DND-41 (cell line): ENCODE measurements at regions not wholly inside any gene's neighbourhood (a gene's known extent, or its start where the extent isn't known, plus 50 kb on each side); places are given as distances from the start of the nearest gene placed in this dataset.

ENCODE experiments used
- EZH2 ChIP-seq: IDR thresholded peaks from 3 replicates; pipeline ENCODE4 v1.6.1; 2012; ENCODE audit warnings: borderline replicate concordance, low read depth, mild to moderate bottlenecking, moderate library complexity, low read length, inconsistent platforms; ENCODE audit not compliant: severe bottlenecking
- TF ChIP-seq, protein P1 (sequence below): IDR thresholded peaks from 2 replicates; pipeline ENCODE4 v1.5.1; 2012; ENCODE audit warnings: borderline replicate concordance, low read length, moderate library complexity, mild to moderate bottlenecking; ENCODE audit not compliant: poor library complexity, severe bottlenecking; ENCODE audit errors: extremely low read depth

DNA sequence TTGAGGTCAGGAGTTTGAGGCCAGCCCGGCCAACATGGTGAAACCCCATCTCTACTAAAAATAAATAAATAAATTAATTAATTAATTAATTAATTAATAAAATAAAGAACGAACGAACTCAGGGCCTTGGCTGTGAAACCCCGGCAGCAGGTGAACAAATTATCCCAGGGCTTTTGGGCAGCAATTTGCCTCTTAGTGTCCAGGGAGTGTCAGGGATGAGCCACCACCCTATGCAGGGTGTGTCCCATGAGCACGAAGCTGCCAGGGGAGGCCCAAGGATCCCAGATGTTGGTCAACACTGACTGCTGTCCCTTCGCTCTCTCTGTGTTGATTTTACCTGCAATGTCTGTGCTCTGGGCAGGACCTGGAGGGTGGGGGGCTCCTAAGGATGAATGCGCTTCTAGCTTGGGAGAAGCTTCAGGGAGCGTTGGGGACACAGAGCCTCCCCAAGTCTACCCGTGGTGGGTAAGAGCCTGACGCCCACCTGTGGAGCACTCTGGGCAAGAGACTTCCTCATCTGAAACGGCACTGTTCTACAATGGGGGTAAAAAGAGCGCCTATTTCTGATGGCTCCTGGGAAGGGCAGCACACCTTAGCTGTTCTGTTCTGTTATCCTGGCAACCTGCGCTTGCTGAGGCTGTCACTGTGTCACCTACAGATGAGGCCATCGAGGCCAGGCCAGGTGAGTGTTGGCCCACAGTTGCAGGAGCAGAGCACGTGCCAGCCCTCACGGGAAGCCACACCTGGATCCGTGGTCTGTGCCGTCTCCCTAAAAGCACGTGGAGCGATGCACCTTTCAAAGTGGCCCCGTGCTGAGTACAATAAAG, 125.5 kb upstream of the CDH4 start:
- TF ChIP-seq, protein P1, sequence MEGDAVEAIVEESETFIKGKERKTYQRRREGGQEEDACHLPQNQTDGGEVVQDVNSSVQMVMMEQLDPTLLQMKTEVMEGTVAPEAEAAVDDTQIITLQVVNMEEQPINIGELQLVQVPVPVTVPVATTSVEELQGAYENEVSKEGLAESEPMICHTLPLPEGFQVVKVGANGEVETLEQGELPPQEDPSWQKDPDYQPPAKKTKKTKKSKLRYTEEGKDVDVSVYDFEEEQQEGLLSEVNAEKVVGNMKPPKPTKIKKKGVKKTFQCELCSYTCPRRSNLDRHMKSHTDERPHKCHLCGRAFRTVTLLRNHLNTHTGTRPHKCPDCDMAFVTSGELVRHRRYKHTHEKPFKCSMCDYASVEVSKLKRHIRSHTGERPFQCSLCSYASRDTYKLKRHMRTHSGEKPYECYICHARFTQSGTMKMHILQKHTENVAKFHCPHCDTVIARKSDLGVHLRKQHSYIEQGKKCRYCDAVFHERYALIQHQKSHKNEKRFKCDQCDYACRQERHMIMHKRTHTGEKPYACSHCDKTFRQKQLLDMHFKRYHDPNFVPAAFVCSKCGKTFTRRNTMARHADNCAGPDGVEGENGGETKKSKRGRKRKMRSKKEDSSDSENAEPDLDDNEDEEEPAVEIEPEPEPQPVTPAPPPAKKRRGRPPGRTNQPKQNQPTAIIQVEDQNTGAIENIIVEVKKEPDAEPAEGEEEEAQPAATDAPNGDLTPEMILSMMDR, result no peak
- TF ChIP-seq EZH2, result no peak
